22Rv1 (cell line): ENCODE measurements at regions not wholly inside any gene's neighbourhood (a gene's known extent, or its start where the extent isn't known, plus 50 kb on each side); places are given as distances from the start of the nearest gene placed in this dataset.

Experiments
- ZFX ChIP-seq: fragments of 450-650 bp; IDR thresholded peaks from 2 replicates; pipeline ENCODE4 v1.6.1; 2017; ENCODE audit warnings: antibody characterized with exemption, borderline replicate concordance
- TF ChIP-seq, protein P1 (sequence below): fragments of 450-650 bp; IDR thresholded peaks from 2 replicates; pipeline ENCODE4 v1.5.1; 2017; ENCODE audit warnings: mild to moderate bottlenecking

GRCh38 chr16:55948230-55948629 lies 73.1 kb upstream of the CES5A start:
- TF ChIP-seq, protein P1, sequence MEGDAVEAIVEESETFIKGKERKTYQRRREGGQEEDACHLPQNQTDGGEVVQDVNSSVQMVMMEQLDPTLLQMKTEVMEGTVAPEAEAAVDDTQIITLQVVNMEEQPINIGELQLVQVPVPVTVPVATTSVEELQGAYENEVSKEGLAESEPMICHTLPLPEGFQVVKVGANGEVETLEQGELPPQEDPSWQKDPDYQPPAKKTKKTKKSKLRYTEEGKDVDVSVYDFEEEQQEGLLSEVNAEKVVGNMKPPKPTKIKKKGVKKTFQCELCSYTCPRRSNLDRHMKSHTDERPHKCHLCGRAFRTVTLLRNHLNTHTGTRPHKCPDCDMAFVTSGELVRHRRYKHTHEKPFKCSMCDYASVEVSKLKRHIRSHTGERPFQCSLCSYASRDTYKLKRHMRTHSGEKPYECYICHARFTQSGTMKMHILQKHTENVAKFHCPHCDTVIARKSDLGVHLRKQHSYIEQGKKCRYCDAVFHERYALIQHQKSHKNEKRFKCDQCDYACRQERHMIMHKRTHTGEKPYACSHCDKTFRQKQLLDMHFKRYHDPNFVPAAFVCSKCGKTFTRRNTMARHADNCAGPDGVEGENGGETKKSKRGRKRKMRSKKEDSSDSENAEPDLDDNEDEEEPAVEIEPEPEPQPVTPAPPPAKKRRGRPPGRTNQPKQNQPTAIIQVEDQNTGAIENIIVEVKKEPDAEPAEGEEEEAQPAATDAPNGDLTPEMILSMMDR: no peak
- TF ChIP-seq ZFX: no peak
